Liver (tissue), 8 donors: ENCODE measurements at regions not wholly inside any gene's neighbourhood (a gene's known extent, or its start where the extent isn't known, plus 50 kb on each side); places are given as distances from the start of the nearest gene placed in this dataset.
"Not testable (repeated sequence)": the region's sequence is repeated elsewhere in the genome, so short reads cannot be mapped to it uniquely, and the experiment has no call there.

Experiments
- DNase-seq: peaks from one replicate; pipeline ENCODE4 v3.0.0-alpha.2; 2017; ENCODE audit warnings: low spot score
- H3K27ac ChIP-seq, 2 donors: one replicate each; pipeline ENCODE4 v1.7.0; 2013; ENCODE audit warnings: inconsistent platforms in 2 of 2, low read length in 2 of 2, control low read depth in 1 of 2, low read depth in 1 of 2, mild to moderate bottlenecking in 1 of 2
- H3K27me3 ChIP-seq, 4 donors: one replicate each; pipeline versions ENCODE4 v1.6.1 to v1.7.0; 2013; ENCODE audit warnings: low read length in 3 of 4, inconsistent platforms in 1 of 4, mild to moderate bottlenecking in 1 of 4, moderate library complexity in 1 of 4; ENCODE audit not compliant: control insufficient read depth in 4 of 4, insufficient read depth in 4 of 4
- H3K36me3 ChIP-seq, 4 donors: one replicate each; pipeline versions ENCODE4 v1.6.1 to v1.7.0; 2013; ENCODE audit warnings: low read length in 3 of 4, mild to moderate bottlenecking in 3 of 4, low read depth in 1 of 4, moderate library complexity in 1 of 4; ENCODE audit not compliant: control insufficient read depth in 4 of 4, insufficient read depth in 3 of 4
- H3K4me1 ChIP-seq, 4 donors: one replicate each; pipeline versions ENCODE4 v1.6.1 to v1.7.0; 2013; ENCODE audit warnings: low read length in 3 of 4, mild to moderate bottlenecking in 3 of 4, moderate library complexity in 1 of 4; ENCODE audit not compliant: control insufficient read depth in 4 of 4, insufficient read depth in 4 of 4
- H3K4me3 ChIP-seq, 3 donors: one replicate each; pipeline versions ENCODE4 v1.6.1 to v1.7.0; 2013; ENCODE audit warnings: low read length in 3 of 3, control low read depth in 1 of 3, low read depth in 1 of 3, mild to moderate bottlenecking in 1 of 3
- H3K9ac ChIP-seq, 2 donors: one replicate each; pipeline ENCODE4 v1.7.0; 2013; ENCODE audit warnings: low read length in 2 of 2, mild to moderate bottlenecking in 2 of 2, moderate library complexity in 2 of 2, control low read depth in 1 of 2, low read depth in 1 of 2
- H3K9me3 ChIP-seq, 4 donors: one replicate each; pipeline versions ENCODE4 v1.6.1 to v1.7.0; 2013; ENCODE audit warnings: low read length in 3 of 4; ENCODE audit not compliant: control insufficient read depth in 4 of 4
- ATF3 ChIP-seq: IDR thresholded peaks from 2 replicates; pipeline ENCODE4 v1.6.1; 2016; ENCODE audit warnings: antibody characterized with exemption
- CTCF ChIP-seq: fragments of 150-350 bp; IDR thresholded peaks from 2 replicates; pipeline ENCODE4 v1.5.1; 2017; ENCODE audit warnings: improper control_type of control experiment, low read depth, low read length; ENCODE audit not compliant: missing input control
- EGR1 ChIP-seq, 2 donors: IDR thresholded peaks; 2 replicates each; pipeline ENCODE4 v1.6.1; 2016 to 2018; ENCODE audit warnings: antibody characterized with exemption in 2 of 2, low read depth in 2 of 2
- FOXA1 ChIP-seq: IDR thresholded peaks from 2 replicates; pipeline ENCODE4 v1.6.1; 2016; ENCODE audit warnings: antibody characterized with exemption
- FOXA2 ChIP-seq: IDR thresholded peaks from 2 replicates; pipeline ENCODE4 v1.6.1; 2016; ENCODE audit warnings: antibody characterized with exemption
- GABPA ChIP-seq, 2 donors: IDR thresholded peaks in 1 of 2; conservative IDR thresholded peaks in 1 of 2; 2 replicates each; pipeline ENCODE4 v1.6.1; 2016; ENCODE audit warnings: antibody characterized with exemption in 2 of 2, mild to moderate bottlenecking in 1 of 2, moderate library complexity in 1 of 2
- HNF4A ChIP-seq, 2 donors: conservative IDR thresholded peaks; 2 replicates each; pipeline ENCODE4 v1.6.1; 2016; ENCODE audit warnings: antibody characterized with exemption in 2 of 2, mild to moderate bottlenecking in 2 of 2
- HNF4G ChIP-seq: IDR thresholded peaks from 2 replicates; pipeline ENCODE4 v1.6.1; 2016; ENCODE audit warnings: antibody characterized with exemption
- JUND ChIP-seq, 2 donors: IDR thresholded peaks; 2 replicates each; pipeline ENCODE4 v1.6.1; 2016; ENCODE audit warnings: antibody characterized with exemption in 2 of 2
- MAX ChIP-seq: IDR thresholded peaks from 2 replicates; pipeline ENCODE4 v1.6.1; 2016; ENCODE audit warnings: antibody characterized with exemption
- NR2F2 ChIP-seq: IDR thresholded peaks from 2 replicates; pipeline ENCODE4 v1.6.1; 2016; ENCODE audit warnings: antibody characterized with exemption
- RAD21 ChIP-seq, 2 donors: IDR thresholded peaks; 2 replicates each; pipeline ENCODE4 v1.6.1; 2016; ENCODE audit warnings: antibody characterized with exemption in 2 of 2, mild to moderate bottlenecking in 2 of 2
- REST ChIP-seq: IDR thresholded peaks from 2 replicates; pipeline ENCODE4 v1.6.1; 2016; ENCODE audit warnings: antibody characterized with exemption, mild to moderate bottlenecking
- RXRA ChIP-seq, 2 donors: IDR thresholded peaks; 2 replicates each; pipeline ENCODE4 v1.6.1; 2017 to 2018; ENCODE audit warnings: antibody characterized with exemption in 2 of 2, mild to moderate bottlenecking in 1 of 2
- SP1 ChIP-seq: IDR thresholded peaks from 2 replicates; pipeline ENCODE4 v1.6.1; 2018; ENCODE audit warnings: antibody characterized with exemption, mild to moderate bottlenecking
- TAF1 ChIP-seq: conservative IDR thresholded peaks from 2 replicates; pipeline ENCODE4 v1.6.1; 2016; ENCODE audit warnings: antibody characterized with exemption, mild to moderate bottlenecking
- YY1 ChIP-seq: IDR thresholded peaks from 2 replicates; pipeline ENCODE4 v1.6.1; 2016; ENCODE audit warnings: antibody characterized with exemption, mild to moderate bottlenecking
- ZBTB33 ChIP-seq: IDR thresholded peaks from 2 replicates; pipeline ENCODE4 v1.6.1; 2016; ENCODE audit warnings: antibody characterized with exemption
- WGBS: extraction: QIAGEN DNeasy Blood & Tissue Kit; methylation state at CpG from one replicate; pipeline ENCODE4 v1.1.7; 2013; 5-methylcytosine and 5-hydroxymethylcytosine counted together
- donor health status: healthy.
- donor health status: healthy.
- donor health status: healthy.
- donor health status: healthy.
- donor health status: healthy.

- Histone ChIP-seq H3K36me3 (no peaks in the 10 kb centered on the region), H3K4me3 (no peak overlapping the region), H3K27ac (no peak overlapping the region), H3K9ac (no peak overlapping the region), H3K9me3 (no peaks in the 10 kb centered on the region), H3K27me3 (peaks cover 0 to 4% (median 1%) of the 10 kb centered on the region in 4 donors), H3K4me1 (no peaks in the 10 kb centered on the region)
- TF ChIP-seq CTCF, result peak; percentile 54
- no peak for TF ChIP-seq GABPA (IDR thresholded peaks at IDR 0.05 in 1 of 2, conservative IDR thresholded peaks at IDR 0.05 in 1 of 2)
- TF ChIP-seq RAD21 (IDR thresholded peaks at IDR 0.05), result peak; percentile 68 to 70
- no peak for DNase-seq
Measured at GRCh38 chr10:23656735-23657134, 217.9 kb downstream of the OTUD1 start.

- no peak for DNase-seq
- no peaks in the 10 kb centered on the region for H3K4me1 ChIP-seq
- H3K4me3 ChIP-seq, result no peak overlapping the region
- no peak overlapping the region for H3K27ac ChIP-seq
- H3K9ac ChIP-seq, result no peak overlapping the region
- no peaks in the 10 kb centered on the region for H3K9me3 ChIP-seq
- peaks cover 0 to 4% (median 1%) of the 10 kb centered on the region in 4 donors for H3K27me3 ChIP-seq
- H3K36me3 ChIP-seq, result no peaks in the 10 kb centered on the region
- TF ChIP-seq JUND (IDR thresholded peaks at IDR 0.05), result no peak
- TF ChIP-seq FOXA2, result no peak
- no peak for TF ChIP-seq YY1
- TF ChIP-seq EGR1 (IDR thresholded peaks at IDR 0.05; ENCODE audit: low read depth in 2 of 2), result no peak
- no peak for TF ChIP-seq ZBTB33
- no peak for TF ChIP-seq FOXA1
- TF ChIP-seq HNF4A (conservative IDR thresholded peaks at IDR 0.05), result no peak
- no peak for TF ChIP-seq TAF1
- no peak for TF ChIP-seq SP1
- TF ChIP-seq CTCF, result no peak
- TF ChIP-seq RAD21 (IDR thresholded peaks at IDR 0.05), result no peak
- no peak for TF ChIP-seq REST
- no peak for TF ChIP-seq GABPA (IDR thresholded peaks at IDR 0.05 in 1 of 2, conservative IDR thresholded peaks at IDR 0.05 in 1 of 2)
- TF ChIP-seq NR2F2, result no peak
- TF ChIP-seq HNF4G, result no peak
- no peak for TF ChIP-seq RXRA (IDR thresholded peaks at IDR 0.05)
- TF ChIP-seq MAX, result no peak
- no peak for TF ChIP-seq ATF3
Measured at GRCh38 chr10:23657677-23658076, 218.8 kb downstream of the OTUD1 start.

- not testable (repeated sequence) for H3K4me1 ChIP-seq, H3K27me3 ChIP-seq, H3K9me3 ChIP-seq, H3K36me3 ChIP-seq, H3K4me3 ChIP-seq, H3K27ac ChIP-seq, DNase-seq, H3K9ac ChIP-seq
- WGBS, result 61% methylated on average over 7 of the region's 7 CpGs
Measured at GRCh38 chr10:23671866-23672265, 233.0 kb downstream of the OTUD1 start.
